ENCODE measurements at regions not wholly inside any gene's neighbourhood (a gene's known extent, or its start where the extent isn't known, plus 50 kb on each side); places are given as distances from the start of the nearest gene placed in this dataset.

DNA sequence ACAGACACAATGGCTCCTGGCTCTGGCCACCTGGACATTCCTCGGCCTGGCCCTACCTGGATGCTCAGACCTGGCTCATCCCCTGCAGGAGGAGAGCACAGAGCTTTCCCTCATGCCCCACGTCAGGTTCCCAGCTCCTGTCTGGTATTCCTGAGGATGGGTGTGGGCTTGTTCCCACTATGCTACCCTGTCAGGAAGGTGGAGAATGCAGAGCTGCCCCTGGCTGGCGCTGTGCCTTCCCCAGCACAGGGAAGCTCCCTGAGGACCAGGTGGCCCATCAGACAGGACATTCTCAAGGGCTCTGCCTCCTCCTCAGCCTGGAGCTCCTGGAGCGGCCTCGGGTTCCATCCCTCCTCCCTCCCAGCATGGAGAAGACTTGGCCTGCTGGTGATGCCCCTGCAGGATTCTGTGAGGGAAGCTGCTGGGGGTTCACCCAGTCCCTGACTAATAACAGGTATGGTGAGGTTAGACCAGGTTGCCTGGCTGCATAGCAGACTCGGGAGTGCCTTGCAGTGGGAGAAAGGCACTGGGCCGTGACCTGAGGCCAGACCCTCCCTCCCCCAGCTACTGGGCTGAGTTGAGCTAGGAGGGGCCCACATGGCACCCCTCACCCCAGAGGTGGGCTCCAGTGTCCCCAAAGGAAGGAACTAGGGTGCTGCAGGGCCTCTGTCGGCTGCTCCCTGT lies 156.0 kb upstream of the MLN start:
- TF ChIP-seq, protein P1, sequence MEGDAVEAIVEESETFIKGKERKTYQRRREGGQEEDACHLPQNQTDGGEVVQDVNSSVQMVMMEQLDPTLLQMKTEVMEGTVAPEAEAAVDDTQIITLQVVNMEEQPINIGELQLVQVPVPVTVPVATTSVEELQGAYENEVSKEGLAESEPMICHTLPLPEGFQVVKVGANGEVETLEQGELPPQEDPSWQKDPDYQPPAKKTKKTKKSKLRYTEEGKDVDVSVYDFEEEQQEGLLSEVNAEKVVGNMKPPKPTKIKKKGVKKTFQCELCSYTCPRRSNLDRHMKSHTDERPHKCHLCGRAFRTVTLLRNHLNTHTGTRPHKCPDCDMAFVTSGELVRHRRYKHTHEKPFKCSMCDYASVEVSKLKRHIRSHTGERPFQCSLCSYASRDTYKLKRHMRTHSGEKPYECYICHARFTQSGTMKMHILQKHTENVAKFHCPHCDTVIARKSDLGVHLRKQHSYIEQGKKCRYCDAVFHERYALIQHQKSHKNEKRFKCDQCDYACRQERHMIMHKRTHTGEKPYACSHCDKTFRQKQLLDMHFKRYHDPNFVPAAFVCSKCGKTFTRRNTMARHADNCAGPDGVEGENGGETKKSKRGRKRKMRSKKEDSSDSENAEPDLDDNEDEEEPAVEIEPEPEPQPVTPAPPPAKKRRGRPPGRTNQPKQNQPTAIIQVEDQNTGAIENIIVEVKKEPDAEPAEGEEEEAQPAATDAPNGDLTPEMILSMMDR (IDR thresholded peaks at IDR 0.05; ENCODE audit: poor library complexity, severe bottlenecking): no peak
- no peak overlapping the region for H3K4me3 ChIP-seq (ENCODE audit: severe bottlenecking)
- ATAC-seq (ENCODE audit: low read depth): peak; percentile 18; the same call in 1 of the 3 replicates
- no peak overlapping the region for H3K27ac ChIP-seq (ENCODE audit: poor library complexity, severe bottlenecking)
- no peaks in the 10 kb centered on the region for H3K36me3 ChIP-seq (ENCODE audit: low read depth)
- no peaks in the 10 kb centered on the region for H3K27me3 ChIP-seq (ENCODE audit: insufficient read depth, poor library complexity, severe bottlenecking)
- no peaks in the 10 kb centered on the region for H3K9me3 ChIP-seq (ENCODE audit: severe bottlenecking)
- no peak for DNase-seq (ENCODE audit: low spot score)
- H3K4me1 ChIP-seq (ENCODE audit: insufficient read depth, poor library complexity, severe bottlenecking): peaks cover 6% of the 10 kb centered on the region

DNA sequence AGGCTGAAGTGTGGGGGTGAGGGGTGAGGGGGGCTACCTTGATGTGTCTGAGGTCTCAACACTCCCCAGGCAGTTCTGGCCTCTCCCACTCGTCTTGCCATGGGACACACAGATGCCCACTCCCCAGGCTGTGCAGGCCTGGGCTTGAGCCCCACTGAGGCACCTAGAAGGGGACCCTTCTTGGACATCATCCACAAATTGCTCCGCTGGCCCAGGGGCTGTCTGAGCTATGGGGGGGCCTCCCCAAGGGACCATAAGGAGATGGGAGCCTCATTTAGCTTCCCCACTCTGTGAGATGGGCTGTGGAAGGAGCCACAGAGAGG lies 155.5 kb upstream of the MLN start:
- H3K27ac ChIP-seq (ENCODE audit: poor library complexity, severe bottlenecking): no peak overlapping the region
- DNase-seq (ENCODE audit: low spot score) (no peak), ATAC-seq (ENCODE audit: low read depth) (no peak)
- no peaks in the 10 kb centered on the region for H3K27me3 ChIP-seq (ENCODE audit: insufficient read depth, poor library complexity, severe bottlenecking)
- H3K4me3 ChIP-seq (ENCODE audit: severe bottlenecking): no peak overlapping the region
- TF ChIP-seq, protein P1 (IDR thresholded peaks at IDR 0.05; ENCODE audit: poor library complexity, severe bottlenecking): no peak
- H3K9me3 ChIP-seq (ENCODE audit: severe bottlenecking): no peaks in the 10 kb centered on the region
- no peaks in the 10 kb centered on the region for H3K36me3 ChIP-seq (ENCODE audit: low read depth)
- H3K4me1 ChIP-seq (ENCODE audit: insufficient read depth, poor library complexity, severe bottlenecking): peaks cover 6% of the 10 kb centered on the region

DNA sequence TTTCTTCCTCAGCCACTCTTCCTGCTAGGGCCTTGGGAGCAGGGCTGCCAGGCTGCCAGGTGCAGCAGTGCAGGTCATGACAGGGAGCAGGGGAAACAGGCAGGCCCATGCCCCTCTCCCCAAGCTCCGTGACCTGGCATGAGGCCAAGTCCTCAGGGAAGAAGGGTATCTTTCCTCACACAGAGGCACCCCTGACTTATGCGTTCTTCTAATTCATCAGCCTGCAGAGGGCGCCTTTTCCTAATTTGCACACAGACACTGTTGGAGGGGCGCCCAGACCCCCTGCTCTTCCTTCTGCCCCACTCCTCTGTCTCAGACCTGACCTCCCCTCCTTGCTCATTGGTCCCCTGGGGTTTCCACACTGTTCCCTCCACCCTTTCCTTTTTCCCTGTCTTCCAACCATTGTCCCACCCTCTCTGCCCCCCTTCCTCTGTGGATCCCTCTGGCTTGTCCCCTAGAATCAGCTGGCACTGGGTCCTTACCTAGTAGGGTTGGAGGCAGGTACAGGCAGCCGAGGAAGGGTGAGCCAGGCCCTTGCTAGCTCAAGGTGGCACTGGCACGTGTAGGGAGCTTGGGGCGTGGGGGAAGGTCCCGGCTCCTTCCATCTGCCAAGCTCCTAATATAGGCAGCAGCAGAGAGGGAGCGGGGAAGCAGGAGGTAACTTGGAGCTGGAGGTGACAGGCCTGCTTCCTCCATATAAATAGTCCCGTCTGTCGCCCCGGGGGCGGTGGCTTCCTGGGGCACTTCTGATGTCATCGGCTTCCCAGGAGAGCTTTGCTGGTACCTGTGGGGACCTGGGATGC lies 154.9 kb upstream of the MLN start:
- H3K4me3 ChIP-seq (ENCODE audit: severe bottlenecking): no peak overlapping the region
- H3K4me1 ChIP-seq (ENCODE audit: insufficient read depth, poor library complexity, severe bottlenecking): peaks cover 6% of the 10 kb centered on the region
- no peaks in the 10 kb centered on the region for H3K27me3 ChIP-seq (ENCODE audit: insufficient read depth, poor library complexity, severe bottlenecking)
- TF ChIP-seq, protein P1 (IDR thresholded peaks at IDR 0.05; ENCODE audit: poor library complexity, severe bottlenecking): peak; percentile 24
- no peak overlapping the region for H3K27ac ChIP-seq (ENCODE audit: poor library complexity, severe bottlenecking)
- no peaks in the 10 kb centered on the region for H3K36me3 ChIP-seq (ENCODE audit: low read depth)
- no peaks in the 10 kb centered on the region for H3K9me3 ChIP-seq (ENCODE audit: severe bottlenecking)
- DNase-seq (ENCODE audit: low spot score) (no peak), ATAC-seq (ENCODE audit: low read depth) (no peak)

DNA sequence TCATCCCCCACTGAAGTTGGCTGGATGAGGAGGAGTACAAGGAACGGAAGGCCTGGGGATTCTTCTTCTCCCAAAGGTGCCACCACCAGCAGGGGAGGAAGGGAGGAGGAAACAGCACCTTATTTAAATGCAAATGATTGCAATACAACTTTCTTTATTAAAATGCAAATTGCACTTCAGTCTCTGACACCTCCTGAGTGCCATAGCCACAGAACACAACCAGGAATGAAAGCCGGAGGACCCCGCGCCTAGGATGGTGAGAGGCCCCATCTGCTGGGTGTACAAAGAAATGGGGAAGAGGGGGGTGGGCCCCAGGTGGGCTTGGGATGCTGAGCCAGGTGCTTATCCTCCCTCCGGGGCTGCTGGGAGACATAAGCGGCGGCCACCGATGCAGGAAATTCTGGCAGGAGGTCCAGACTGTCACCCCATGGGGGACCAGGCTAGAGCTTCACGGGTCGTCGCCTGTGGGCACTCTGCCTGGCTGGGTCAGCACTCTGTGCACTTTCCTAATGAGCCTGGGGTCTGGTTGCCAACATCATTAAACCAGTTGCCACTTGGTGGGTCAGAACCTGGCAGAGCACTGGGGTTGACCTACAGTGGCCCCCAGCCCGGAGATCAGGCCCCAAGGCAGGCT lies 154.2 kb upstream of the MLN start:
- H3K9me3 ChIP-seq (ENCODE audit: severe bottlenecking): no peaks in the 10 kb centered on the region
- no peak overlapping the region for H3K4me3 ChIP-seq (ENCODE audit: severe bottlenecking)
- DNase-seq (ENCODE audit: low spot score) (no peak), ATAC-seq (ENCODE audit: low read depth) (no peak)
- H3K36me3 ChIP-seq (ENCODE audit: low read depth): no peaks in the 10 kb centered on the region
- TF ChIP-seq, protein P1 (IDR thresholded peaks at IDR 0.05; ENCODE audit: poor library complexity, severe bottlenecking): no peak
- no peak overlapping the region for H3K27ac ChIP-seq (ENCODE audit: poor library complexity, severe bottlenecking)
- H3K4me1 ChIP-seq (ENCODE audit: insufficient read depth, poor library complexity, severe bottlenecking): peaks cover 6% of the 10 kb centered on the region
- no peaks in the 10 kb centered on the region for H3K27me3 ChIP-seq (ENCODE audit: insufficient read depth, poor library complexity, severe bottlenecking)

All from RWPE2 (cell line).